Stimulated activated CD8-positive, alpha-beta memory T cell treated with anti-CD3 and anti-CD28 coated beads, Interleukin-7, amount 100 ng/mL, for 48 hours (primary cell): ENCODE measurements at regions not wholly inside any gene's neighbourhood (a gene's known extent, or its start where the extent isn't known, plus 50 kb on each side); places are given as distances from the start of the nearest gene placed in this dataset.

Experiments used
- DNase-seq, 2 donors: peaks; one replicate each; pipeline ENCODE4 v3.0.0-alpha.2; 2020; ENCODE audit warnings: low read depth in 1 of 2; ENCODE audit errors: extremely low read depth in 1 of 2

GRCh38 chr2:58870704-58871103, 629.6 kb upstream of the FANCL start:
- no peak for DNase-seq

- DNase-seq, result no peak
These were observed 625.8 kb upstream of the FANCL start for GRCh38 chr2:58866946-58867345.

- no peak for DNase-seq
These were observed 625.4 kb upstream of the FANCL start for GRCh38 chr2:58866527-58866926.

- DNase-seq, result no peak
These were observed 624.9 kb upstream of the FANCL start for GRCh38 chr2:58866040-58866439.

- DNase-seq, result no peak
These were observed 624.3 kb upstream of the FANCL start for GRCh38 chr2:58865436-58865835.

GRCh38 chr2:58862244-58862643, 621.1 kb upstream of the FANCL start:
- DNase-seq, result no peak

- DNase-seq, result no peak
These were observed 619.5 kb upstream of the FANCL start for GRCh38 chr2:58860586-58860985.

GRCh38 chr2:58856100-58856499, 615.0 kb upstream of the FANCL start:
- DNase-seq, result no peak

- DNase-seq, result no peak
These were observed 612.3 kb upstream of the FANCL start for GRCh38 chr2:58853420-58853819.

- DNase-seq, result no peak
These were observed 611.8 kb upstream of the FANCL start for GRCh38 chr2:58852905-58853304.

GRCh38 chr2:58852243-58852642, 611.1 kb upstream of the FANCL start:
- DNase-seq, result no peak

GRCh38 chr2:58851598-58851997, 610.5 kb upstream of the FANCL start:
- no peak for DNase-seq

- no peak for DNase-seq
These were observed 603.9 kb upstream of the FANCL start for GRCh38 chr2:58845011-58845410.

GRCh38 chr2:58842501-58843155, 601.5 kb upstream of the FANCL start:
- no peak for DNase-seq

- DNase-seq, result no peak
These were observed 593.3 kb upstream of the FANCL start for GRCh38 chr2:58834404-58834803.

GRCh38 chr2:58826795-58827194, 585.7 kb upstream of the FANCL start:
- no peak for DNase-seq

- no peak for DNase-seq
These were observed 571.7 kb upstream of the FANCL start for GRCh38 chr2:58812771-58813344.

GRCh38 chr2:58805126-58805525, 564.0 kb upstream of the FANCL start:
- no peak for DNase-seq

- no peak for DNase-seq
These were observed 562.1 kb upstream of the FANCL start for GRCh38 chr2:58803192-58803591.

GRCh38 chr2:58800881-58801280, 559.8 kb upstream of the FANCL start:
- DNase-seq, result no peak

GRCh38 chr2:58798676-58799208, 557.6 kb upstream of the FANCL start:
- DNase-seq, result no peak

- no peak for DNase-seq
These were observed 555.2 kb upstream of the FANCL start for GRCh38 chr2:58796239-58796910.
